SK-N-MC (cell line): ENCODE measurements at regions not wholly inside any gene's neighbourhood (a gene's known extent, or its start where the extent isn't known, plus 50 kb on each side); places are given as distances from the start of the nearest gene placed in this dataset.

ENCODE experiments used
- DNase-seq: peaks from one replicate; pipeline ENCODE4 v3.0.0-alpha.2; 2011; ENCODE audit warnings: low read depth, low spot score
- H3K27ac ChIP-seq: fragments of 200-600 bp; sonication (generic); 2 replicates; pipeline ENCODE4 v1.5.1; 2016; ENCODE audit warnings: mixed run types
- H3K36me3 ChIP-seq: fragments of 200-600 bp; sonication (generic); 2 replicates; pipeline ENCODE4 v1.6.1; 2017; ENCODE audit warnings: antibody characterized with exemption, low read length, mixed read lengths; ENCODE audit not compliant: insufficient read depth
- H3K4me3 ChIP-seq: fragments of 200-600 bp; sonication (generic); 2 replicates; pipeline ENCODE4 v1.5.1; 2016
- H3K9ac ChIP-seq: fragments of 200-600 bp; sonication (generic); 2 replicates; pipeline ENCODE4 v1.8.0; 2017; ENCODE audit warnings: mixed run types, mixed read lengths; ENCODE audit not compliant: insufficient read length
- H3K9me3 ChIP-seq: fragments of 200-600 bp; sonication (generic); 2 replicates; pipeline ENCODE4 v1.6.1; 2017; ENCODE audit warnings: low read depth, mild to moderate bottlenecking, antibody characterized with exemption, low read length, moderate library complexity, mixed read lengths
- EZH2 ChIP-seq: fragments of 200-600 bp; sonication (generic); IDR thresholded peaks from one replicate; pipeline ENCODE4 v1.6.1; 2017; ENCODE audit warnings: antibody characterized with exemption
- FOXP2 ChIP-seq: optimal IDR thresholded peaks from 2 replicates; pipeline ENCODE3; 2011; ENCODE audit warnings: mild to moderate bottlenecking, moderate library complexity; ENCODE audit not compliant: insufficient read depth; ENCODE audit errors: extremely low read length, control extremely low read depth
- POLR2AphosphoS5 ChIP-seq: IDR thresholded peaks from 2 replicates; pipeline ENCODE4 v1.6.1; 2012; ENCODE audit warnings: mild to moderate bottlenecking, low read depth, low read length, borderline replicate concordance

GRCh38 chr12:105451211-105451610 lies 120.7 kb downstream of the C12orf75 start:
- H3K9me3 ChIP-seq: no peaks in the 10 kb centered on the region
- H3K4me3 ChIP-seq: no peak overlapping the region
- no peak for DNase-seq
- no peaks in the 10 kb centered on the region for H3K36me3 ChIP-seq
- TF ChIP-seq FOXP2 (no peak), EZH2 (no peak), POLR2AphosphoS5 (no peak)
- H3K9ac ChIP-seq: no peak overlapping the region
- no peak overlapping the region for H3K27ac ChIP-seq

- H3K27ac ChIP-seq: no peak overlapping the region
Observed at GRCh38 chr12:105451798-105452197, 121.3 kb downstream of the C12orf75 start.

GRCh38 chr12:105453316-105453715 lies 122.8 kb downstream of the C12orf75 start:
- H3K9ac ChIP-seq: no peak overlapping the region
- TF ChIP-seq FOXP2 (no peak), POLR2AphosphoS5 (no peak), EZH2 (no peak)
- no peaks in the 10 kb centered on the region for H3K36me3 ChIP-seq
- no peaks in the 10 kb centered on the region for H3K9me3 ChIP-seq
- no peak overlapping the region for H3K27ac ChIP-seq
- no peak overlapping the region for H3K4me3 ChIP-seq
- DNase-seq: no peak

More at GRCh38 chr12:105451798-105452197, 121.3 kb downstream of the C12orf75 start:
- no peak for DNase-seq
- H3K36me3 ChIP-seq: no peaks in the 10 kb centered on the region
- H3K9ac ChIP-seq: no peak overlapping the region
- TF ChIP-seq FOXP2: no peak
- TF ChIP-seq EZH2: no peak
- TF ChIP-seq POLR2AphosphoS5: no peak
- no peaks in the 10 kb centered on the region for H3K9me3 ChIP-seq
- no peak overlapping the region for H3K4me3 ChIP-seq

GRCh38 chr12:105454688-105455087 lies 124.2 kb downstream of the C12orf75 start:
- H3K9ac ChIP-seq: no peak overlapping the region
- H3K9me3 ChIP-seq: no peaks in the 10 kb centered on the region
- H3K4me3 ChIP-seq: no peak overlapping the region
- H3K27ac ChIP-seq: no peak overlapping the region
- H3K36me3 ChIP-seq: no peaks in the 10 kb centered on the region
- DNase-seq: no peak
- TF ChIP-seq EZH2 (no peak), FOXP2 (no peak), POLR2AphosphoS5 (no peak)

- TF ChIP-seq POLR2AphosphoS5 (no peak), EZH2 (no peak), FOXP2 (no peak)
- H3K4me3 ChIP-seq: no peak overlapping the region
- H3K36me3 ChIP-seq: no peaks in the 10 kb centered on the region
- H3K9me3 ChIP-seq: no peaks in the 10 kb centered on the region
- H3K9ac ChIP-seq: no peak overlapping the region
- H3K27ac ChIP-seq: no peak overlapping the region
- no peak for DNase-seq
Observed at GRCh38 chr12:105455261-105455660, 124.8 kb downstream of the C12orf75 start.

GRCh38 chr12:105457026-105457425 lies 126.5 kb downstream of the C12orf75 start:
- H3K9ac ChIP-seq: no peak overlapping the region
- H3K36me3 ChIP-seq: no peaks in the 10 kb centered on the region
- TF ChIP-seq EZH2 (no peak), POLR2AphosphoS5 (no peak), FOXP2 (no peak)
- DNase-seq: no peak
- no peaks in the 10 kb centered on the region for H3K9me3 ChIP-seq
- no peak overlapping the region for H3K27ac ChIP-seq
- H3K4me3 ChIP-seq: no peak overlapping the region

GRCh38 chr12:105459760-105460330 lies 129.4 kb downstream of the C12orf75 start:
- no peak for DNase-seq
- Histone ChIP-seq H3K9ac (no peak overlapping the region), H3K9me3 (no peaks in the 10 kb centered on the region), H3K36me3 (no peaks in the 10 kb centered on the region), H3K27ac (no peak overlapping the region), H3K4me3 (no peak overlapping the region)
- TF ChIP-seq EZH2: no peak
- no peak for TF ChIP-seq POLR2AphosphoS5
- TF ChIP-seq FOXP2: no peak

- no peak overlapping the region for H3K27ac ChIP-seq
- TF ChIP-seq POLR2AphosphoS5 (no peak), EZH2 (no peak), FOXP2 (no peak)
- no peaks in the 10 kb centered on the region for H3K9me3 ChIP-seq
- no peak overlapping the region for H3K9ac ChIP-seq
- no peak overlapping the region for H3K4me3 ChIP-seq
- H3K36me3 ChIP-seq: no peaks in the 10 kb centered on the region
- no peak for DNase-seq
Observed at GRCh38 chr12:105461271-105461943, 130.9 kb downstream of the C12orf75 start.
